GM23338 (cell line): ENCODE measurements at regions not wholly inside any gene's neighbourhood (a gene's known extent, or its start where the extent isn't known, plus 50 kb on each side); places are given as distances from the start of the nearest gene placed in this dataset.

ENCODE experiments used
- ATAC-seq: fragments of 200-7000 bp; cut with Tn5 transposase; 3 replicates; pipeline ENCODE4 v1.9.1; 2020
- DNase-seq: peaks from one replicate; pipeline ENCODE4 v3.0.0-alpha.2; 2015; ENCODE audit warnings: low spot score
- H2AFZ ChIP-seq: fragments of 200-600 bp; sonication (generic); 2 replicates; pipeline ENCODE4 v1.8.0; 2016; ENCODE audit warnings: antibody characterized with exemption, mild to moderate bottlenecking, moderate library complexity
- H3F3A ChIP-seq: fragments of 200-600 bp; sonication (generic); replicated peaks from 2 replicates; pipeline ENCODE4 v1.8.0; 2017; ENCODE audit warnings: antibody characterized with exemption, mixed run types, low read depth
- H3K27ac ChIP-seq: fragments of 200-600 bp; sonication (generic); 2 replicates; pipeline ENCODE4 v1.6.1; 2016; ENCODE audit warnings: low read depth
- H3K27me3 ChIP-seq: fragments of 200-600 bp; sonication (generic); 2 replicates; pipeline ENCODE4 v1.8.0; 2016; ENCODE audit warnings: mild to moderate bottlenecking, mixed run types, moderate library complexity; ENCODE audit not compliant: insufficient read depth
- H3K36me3 ChIP-seq: fragments of 200-600 bp; sonication (generic); 2 replicates; pipeline ENCODE4 v1.8.0; 2016; ENCODE audit warnings: mild to moderate bottlenecking; ENCODE audit not compliant: insufficient read depth
- H3K4me1 ChIP-seq: fragments of 200-600 bp; sonication (generic); 2 replicates; pipeline ENCODE4 v1.8.0; 2016; ENCODE audit warnings: mild to moderate bottlenecking, moderate library complexity; ENCODE audit not compliant: insufficient read depth
- H3K4me2 ChIP-seq: fragments of 200-600 bp; sonication (generic); 2 replicates; pipeline ENCODE4 v1.7.1; 2017; ENCODE audit warnings: mixed run types
- H3K4me3 ChIP-seq: fragments of 200-600 bp; sonication (generic); 2 replicates; pipeline ENCODE4 v1.6.1; 2016; ENCODE audit warnings: mixed run types
- H3K79me2 ChIP-seq: fragments of 200-600 bp; sonication (generic); replicated peaks from 2 replicates; pipeline ENCODE4 v1.8.0; 2017; ENCODE audit warnings: mild to moderate bottlenecking; ENCODE audit not compliant: insufficient read depth
- H3K9me2 ChIP-seq: fragments of 200-600 bp; sonication (generic); 2 replicates; pipeline ENCODE4 v1.8.0; 2017; ENCODE audit not compliant: insufficient read depth
- H4K20me1 ChIP-seq: fragments of 200-600 bp; sonication (generic); replicated peaks from 2 replicates; pipeline ENCODE4 v1.8.0; 2017; ENCODE audit warnings: mild to moderate bottlenecking; ENCODE audit not compliant: insufficient read depth
- H3K27ac Mint-ChIP-seq: 2 replicates; pipeline ENCODE4 v1.8.0; 2020; ENCODE audit warnings: inconsistent platforms, mild to moderate bottlenecking, moderate library complexity, mixed read lengths
- H3K27me3 Mint-ChIP-seq: 3 replicates; pipeline ENCODE4 v1.8.0; 2022; ENCODE audit warnings: low read depth, mild to moderate bottlenecking, moderate library complexity, mixed read lengths, inconsistent platforms; ENCODE audit not compliant: insufficient read depth, poor library complexity
- H3K36me3 Mint-ChIP-seq: 3 replicates; pipeline ENCODE4 v1.8.0; 2021; ENCODE audit warnings: low read depth, mild to moderate bottlenecking, inconsistent platforms, moderate library complexity, mixed read lengths
- H3K4me1 Mint-ChIP-seq: 3 replicates; pipeline ENCODE4 v1.8.0; 2020; ENCODE audit warnings: mild to moderate bottlenecking, inconsistent platforms, mixed read lengths
- H3K4me3 Mint-ChIP-seq: 3 replicates; pipeline ENCODE4 v1.8.0; 2021; ENCODE audit warnings: moderate library complexity, mild to moderate bottlenecking, inconsistent platforms, mixed read lengths
- H3K9me3 Mint-ChIP-seq: 3 replicates; pipeline ENCODE4 v1.8.0; 2020; ENCODE audit warnings: moderate library complexity, mild to moderate bottlenecking, inconsistent platforms, mixed read lengths
- CREB1 ChIP-seq: fragments of 250-450 bp; sonication (Bioruptor Pico); IDR thresholded peaks from 2 replicates; pipeline ENCODE4 v1.5.0; 2020; ENCODE audit warnings: low read depth, mild to moderate bottlenecking, moderate library complexity
- ETS1 ChIP-seq: IDR thresholded peaks from 2 replicates; pipeline ENCODE4 v1.6.1; 2016; ENCODE audit warnings: antibody characterized with exemption
- EZH2phosphoT487 ChIP-seq: fragments of 200-600 bp; sonication (generic); IDR thresholded peaks from one replicate; pipeline ENCODE4 v1.8.1; 2018; ENCODE audit warnings: antibody characterized with exemption; ENCODE audit not compliant: unreplicated experiment
- NANOG ChIP-seq: IDR thresholded peaks from 2 replicates; pipeline ENCODE4 v1.6.1; 2016; ENCODE audit warnings: antibody characterized with exemption, borderline replicate concordance
- POLR2AphosphoS5 ChIP-seq: IDR thresholded peaks from 2 replicates; pipeline ENCODE4 v1.6.1; 2016; ENCODE audit warnings: antibody characterized with exemption, low read depth
- REST ChIP-seq: IDR thresholded peaks from one replicate; pipeline ENCODE4 v1.6.1; 2018; ENCODE audit warnings: antibody characterized with exemption; ENCODE audit not compliant: unreplicated experiment
- ZNF462 ChIP-seq: fragments of 250-450 bp; sonication (Bioruptor Pico); IDR thresholded peaks from 2 replicates; pipeline ENCODE4 v1.5.0; 2020; ENCODE audit warnings: mild to moderate bottlenecking, moderate library complexity

GRCh38 chr9:29799227-29799626, 2225.9 kb upstream of the C9orf72 start (continued):
- no peak for TF ChIP-seq ZNF462 (CRISPR knock-in tag)

- DNase-seq: no peak
- no peak overlapping the region for H3K4me3 ChIP-seq
- H3K79me2 ChIP-seq: no peaks in the 10 kb centered on the region
- H3K4me1 ChIP-seq: no peaks in the 10 kb centered on the region
- H3K4me2 ChIP-seq: no peak overlapping the region
- H3K27me3 ChIP-seq: no peaks in the 10 kb centered on the region
- no peak overlapping the region for H3K27ac Mint-ChIP-seq
- no peak overlapping the region for H3K4me3 Mint-ChIP-seq
- H2AFZ ChIP-seq: no peak overlapping the region
- no peaks in the 10 kb centered on the region for H3K9me3 Mint-ChIP-seq
- no peak for ATAC-seq
- no peak overlapping the region for H3K27ac ChIP-seq
- no peaks in the 10 kb centered on the region; the same call in 2 of the 3 replicates for H3K4me1 Mint-ChIP-seq
- no peaks in the 10 kb centered on the region for H3K9me2 ChIP-seq
- H3K36me3 ChIP-seq: no peaks in the 10 kb centered on the region
- H3K27me3 Mint-ChIP-seq: no peaks in the 10 kb centered on the region
- no peaks in the 10 kb centered on the region for H3K36me3 Mint-ChIP-seq
- H4K20me1 ChIP-seq: no peaks in the 10 kb centered on the region
- no peaks in the 10 kb centered on the region for H3F3A ChIP-seq
- TF ChIP-seq EZH2phosphoT487 (no peak), REST (no peak), CREB1 (CRISPR knock-in tag) (no peak), ETS1 (no peak), POLR2AphosphoS5 (no peak), NANOG (no peak)
These were observed 2227.5 kb upstream of the C9orf72 start for GRCh38 chr9:29800821-29801220.
